ENCODE measurements at regions not wholly inside any gene's neighbourhood (a gene's known extent, or its start where the extent isn't known, plus 50 kb on each side); places are given as distances from the start of the nearest gene placed in this dataset.

DNA sequence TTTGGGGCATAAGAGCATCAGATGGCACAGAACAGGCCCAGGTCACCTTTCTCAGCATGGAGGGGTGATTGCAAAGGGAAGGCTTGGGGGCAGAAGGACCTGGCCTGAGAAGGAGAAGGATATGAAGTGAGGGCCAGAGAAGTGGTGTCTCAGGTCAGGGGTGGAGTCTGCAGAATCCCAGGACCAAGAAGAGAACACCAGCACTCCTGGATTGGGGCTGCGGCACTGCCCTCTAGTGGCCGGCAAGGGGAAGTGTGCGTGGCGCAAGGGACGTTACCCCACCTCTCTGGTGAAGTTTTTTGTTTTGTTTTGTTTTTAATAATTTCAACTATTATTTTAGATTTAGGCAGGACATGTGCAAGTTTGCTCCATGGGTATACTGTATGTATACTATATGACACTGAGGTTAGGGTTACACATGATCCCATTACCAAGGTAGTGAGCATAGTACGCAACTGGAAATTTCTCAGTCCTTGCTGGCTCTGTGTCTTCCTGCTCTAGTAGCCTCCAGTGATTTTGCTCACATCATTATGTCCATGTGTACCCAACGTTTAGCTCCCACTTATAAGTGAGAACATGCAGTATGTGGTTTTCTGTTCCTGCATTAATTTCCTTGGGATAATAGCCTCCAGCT, 1548.6 kb downstream of the EFNA5 start:
- DNase-seq = no peak
- H3K9me3 Mint-ChIP-seq = peaks cover 0 to 19% (median 11%) of the 10 kb centered on the region in 8 donors

GRCh38 chr5:106116682-106117081, 1554.1 kb downstream of the EFNA5 start:
- Mint-ChIP-seq H3K4me1 (no peaks in the 10 kb centered on the region), H3K4me3 (no peak overlapping the region)

More for the DNA sequence above, 1548.6 kb downstream of the EFNA5 start:
- ChIA-PET POLR2A (ENCODE audit: partially characterized antibody) (no interaction called here), CTCF (ENCODE audit: partially characterized antibody) (no interaction called here)
- H3K27ac ChIP-seq (ENCODE audit: low read depth, low read length) = no peak overlapping the region
- H3K4me1 ChIP-seq (ENCODE audit: insufficient read depth, low read length) = no peaks in the 10 kb centered on the region
- H3K4me3 Mint-ChIP-seq = no peak overlapping the region
- no peaks in the 10 kb centered on the region for H3K27me3 ChIP-seq (ENCODE audit: insufficient read depth, low read length)
- no peaks in the 10 kb centered on the region for H3K4me1 Mint-ChIP-seq
- H3K4me3 ChIP-seq (ENCODE audit: low read length in 2 of 2) = no peak overlapping the region
- H3K27me3 Mint-ChIP-seq = no peaks in the 10 kb centered on the region
- H3K36me3 Mint-ChIP-seq = no peaks in the 10 kb centered on the region
- H3K27ac Mint-ChIP-seq = no peak overlapping the region
- intact Hi-C loops (cut with micrococcal nuclease) = no loop called here
- H3K36me3 ChIP-seq (ENCODE audit: insufficient read depth, low read length) = no peaks in the 10 kb centered on the region
- no peaks in the 10 kb centered on the region for H3K9me3 ChIP-seq (ENCODE audit: control insufficient read depth in 1 of 2, low read length in 2 of 2)

GRCh38 chr5:106113922-106114321, 1556.8 kb downstream of the EFNA5 start:
- Histone ChIP-seq H3K27ac (ENCODE audit: low read depth, low read length) (no peak overlapping the region), H3K4me3 (ENCODE audit: low read length in 2 of 2) (no peak overlapping the region), H3K27me3 (ENCODE audit: insufficient read depth, low read length) (no peaks in the 10 kb centered on the region), H3K36me3 (ENCODE audit: insufficient read depth, low read length) (no peaks in the 10 kb centered on the region), H3K4me1 (ENCODE audit: insufficient read depth, low read length) (no peaks in the 10 kb centered on the region), H3K9me3 (ENCODE audit: control insufficient read depth in 1 of 2, low read length in 2 of 2) (no peaks in the 10 kb centered on the region)
- intact Hi-C loops (cut with micrococcal nuclease) = no loop called here
- Mint-ChIP-seq H3K9me3 (peaks cover 4 to 21% (median 8%) of the 10 kb centered on the region in 8 donors), H3K36me3 (no peaks in the 10 kb centered on the region), H3K27me3 (no peaks in the 10 kb centered on the region), H3K4me1 (no peaks in the 10 kb centered on the region), H3K27ac (no peak overlapping the region), H3K4me3 (no peak overlapping the region)
- no peak for DNase-seq
- POLR2A ChIA-PET (ENCODE audit: partially characterized antibody) = no interaction called here
- CTCF ChIA-PET (ENCODE audit: partially characterized antibody) = no interaction called here

More at GRCh38 chr5:106116682-106117081, 1554.1 kb downstream of the EFNA5 start:
- Histone ChIP-seq H3K4me3 (ENCODE audit: low read length in 2 of 2) (no peak overlapping the region), H3K27ac (ENCODE audit: low read depth, low read length) (no peak overlapping the region), H3K4me1 (ENCODE audit: insufficient read depth, low read length) (no peaks in the 10 kb centered on the region), H3K36me3 (ENCODE audit: insufficient read depth, low read length) (no peaks in the 10 kb centered on the region), H3K9me3 (ENCODE audit: control insufficient read depth in 1 of 2, low read length in 2 of 2) (no peaks in the 10 kb centered on the region), H3K27me3 (ENCODE audit: insufficient read depth, low read length) (no peaks in the 10 kb centered on the region)
- no peak for DNase-seq
- no peaks in the 10 kb centered on the region for H3K36me3 Mint-ChIP-seq
- H3K9me3 Mint-ChIP-seq = peaks cover 4 to 29% (median 13%) of the 10 kb centered on the region in 8 donors
- ChIA-PET CTCF (ENCODE audit: partially characterized antibody) (no interaction called here), POLR2A (ENCODE audit: partially characterized antibody) (no interaction called here)
- intact Hi-C loops (cut with micrococcal nuclease) = no loop called here
- H3K27me3 Mint-ChIP-seq = no peaks in the 10 kb centered on the region
- no peak overlapping the region for H3K27ac Mint-ChIP-seq

DNA sequence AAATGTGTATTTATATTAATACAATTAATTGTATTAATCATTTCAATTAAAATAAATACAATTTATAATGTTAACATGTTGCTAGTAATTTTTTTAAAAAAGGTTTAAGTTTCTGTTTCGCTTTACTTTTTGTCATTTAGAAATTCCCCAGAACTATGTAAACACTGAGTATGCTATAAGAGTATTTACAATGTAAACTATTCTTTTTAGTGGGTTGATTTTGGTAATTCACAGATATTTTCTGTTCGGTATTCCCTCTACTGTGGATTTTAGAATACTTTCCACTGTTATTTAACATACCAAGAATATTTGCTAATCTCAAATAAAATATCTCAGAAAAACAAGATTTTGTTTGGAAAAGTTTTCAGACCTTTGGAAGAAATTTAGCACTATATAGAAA, 1564.4 kb downstream of the EFNA5 start:
- ChIA-PET CTCF (ENCODE audit: partially characterized antibody) (no interaction called here), POLR2A (ENCODE audit: partially characterized antibody) (no interaction called here)
- Histone ChIP-seq H3K4me3 (ENCODE audit: low read length in 2 of 2) (no peak overlapping the region), H3K27me3 (ENCODE audit: insufficient read depth, low read length) (no peaks in the 10 kb centered on the region), H3K4me1 (ENCODE audit: insufficient read depth, low read length) (no peaks in the 10 kb centered on the region), H3K9me3 (ENCODE audit: control insufficient read depth in 1 of 2, low read length in 2 of 2) (no peaks in the 10 kb centered on the region), H3K36me3 (ENCODE audit: insufficient read depth, low read length) (no peaks in the 10 kb centered on the region), H3K27ac (ENCODE audit: low read depth, low read length) (no peak overlapping the region)
- no peak overlapping the region for H3K4me3 Mint-ChIP-seq
- no peaks in the 10 kb centered on the region for H3K27me3 Mint-ChIP-seq
- no peaks in the 10 kb centered on the region for H3K4me1 Mint-ChIP-seq
- H3K27ac Mint-ChIP-seq = no peak overlapping the region
- no peak for DNase-seq
- intact Hi-C loops (cut with micrococcal nuclease) = no loop called here
- peaks cover 0 to 7% (median 3%) of the 10 kb centered on the region in 8 donors for H3K9me3 Mint-ChIP-seq
- H3K36me3 Mint-ChIP-seq = no peaks in the 10 kb centered on the region

- ChIA-PET CTCF (ENCODE audit: partially characterized antibody) (no interaction called here), POLR2A (ENCODE audit: partially characterized antibody) (no interaction called here)
- Mint-ChIP-seq H3K36me3 (no peaks in the 10 kb centered on the region), H3K9me3 (peaks cover 5 to 19% (median 8%) of the 10 kb centered on the region in 8 donors), H3K4me1 (no peaks in the 10 kb centered on the region), H3K27me3 (no peaks in the 10 kb centered on the region), H3K4me3 (no peak overlapping the region), H3K27ac (no peak overlapping the region)
- intact Hi-C loops (cut with micrococcal nuclease) = no loop called here
- Histone ChIP-seq H3K9me3 (ENCODE audit: control insufficient read depth in 1 of 2, low read length in 2 of 2) (no peaks in the 10 kb centered on the region), H3K36me3 (ENCODE audit: insufficient read depth, low read length) (no peaks in the 10 kb centered on the region), H3K4me3 (ENCODE audit: low read length in 2 of 2) (no peak overlapping the region), H3K4me1 (ENCODE audit: insufficient read depth, low read length) (no peaks in the 10 kb centered on the region), H3K27me3 (ENCODE audit: insufficient read depth, low read length) (no peaks in the 10 kb centered on the region), H3K27ac (ENCODE audit: low read depth, low read length) (no peak overlapping the region)
- DNase-seq = no peak
Measured at GRCh38 chr5:106097340-106097739, 1573.4 kb downstream of the EFNA5 start.

DNA sequence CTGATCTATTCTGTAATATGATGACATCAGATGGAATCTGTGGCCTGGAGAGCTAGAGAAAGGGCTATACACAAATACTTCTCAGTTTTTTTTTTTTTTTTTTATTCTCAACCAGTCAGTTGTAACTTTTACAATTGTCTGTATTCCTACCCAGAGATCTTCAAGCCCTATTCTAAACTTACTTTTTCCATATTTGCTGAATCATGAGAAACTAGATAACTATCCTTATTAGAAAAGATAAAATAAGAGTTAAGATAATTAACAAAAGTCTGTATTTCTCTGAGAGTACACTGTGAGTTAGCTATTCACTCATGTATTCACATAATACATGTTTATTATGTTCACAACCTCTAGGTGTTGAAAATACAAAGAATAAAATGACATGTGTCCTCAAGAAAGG, 1575.9 kb downstream of the EFNA5 start:
- Histone ChIP-seq H3K36me3 (ENCODE audit: insufficient read depth, low read length) (no peaks in the 10 kb centered on the region), H3K9me3 (ENCODE audit: control insufficient read depth in 1 of 2, low read length in 2 of 2) (no peaks in the 10 kb centered on the region), H3K27ac (ENCODE audit: low read depth, low read length) (no peak overlapping the region), H3K27me3 (ENCODE audit: insufficient read depth, low read length) (no peaks in the 10 kb centered on the region), H3K4me3 (ENCODE audit: low read length in 2 of 2) (no peak overlapping the region), H3K4me1 (ENCODE audit: insufficient read depth, low read length) (no peaks in the 10 kb centered on the region)
- Mint-ChIP-seq H3K36me3 (no peaks in the 10 kb centered on the region), H3K4me1 (no peaks in the 10 kb centered on the region), H3K4me3 (no peak overlapping the region), H3K9me3 (peaks cover 0 to 17% (median 6%) of the 10 kb centered on the region in 8 donors), H3K27ac (no peak overlapping the region), H3K27me3 (no peaks in the 10 kb centered on the region)
- ChIA-PET POLR2A (ENCODE audit: partially characterized antibody) (no interaction called here), CTCF (ENCODE audit: partially characterized antibody) (no interaction called here)
- no peak for DNase-seq
- intact Hi-C loops (cut with micrococcal nuclease) = no loop called here

GRCh38 chr5:106094204-106094607, 1576.5 kb downstream of the EFNA5 start:
- POLR2A ChIA-PET (ENCODE audit: partially characterized antibody) = no interaction called here
- Mint-ChIP-seq H3K27me3 (no peaks in the 10 kb centered on the region), H3K9me3 (peaks cover 0 to 17% (median 5%) of the 10 kb centered on the region in 8 donors), H3K4me1 (no peaks in the 10 kb centered on the region), H3K27ac (no peak overlapping the region), H3K36me3 (no peaks in the 10 kb centered on the region), H3K4me3 (no peak overlapping the region)
- CTCF ChIA-PET (ENCODE audit: partially characterized antibody) = no interaction called here
- intact Hi-C loops (cut with micrococcal nuclease) = no loop called here
- H3K4me1 ChIP-seq (ENCODE audit: insufficient read depth, low read length) = no peaks in the 10 kb centered on the region
- H3K4me3 ChIP-seq (ENCODE audit: low read length in 2 of 2) = no peak overlapping the region
- H3K27ac ChIP-seq (ENCODE audit: low read depth, low read length) = no peak overlapping the region
- no peaks in the 10 kb centered on the region for H3K9me3 ChIP-seq (ENCODE audit: control insufficient read depth in 1 of 2, low read length in 2 of 2)
- H3K27me3 ChIP-seq (ENCODE audit: insufficient read depth, low read length) = no peaks in the 10 kb centered on the region
- no peak for DNase-seq
- H3K36me3 ChIP-seq (ENCODE audit: insufficient read depth, low read length) = no peaks in the 10 kb centered on the region

DNA sequence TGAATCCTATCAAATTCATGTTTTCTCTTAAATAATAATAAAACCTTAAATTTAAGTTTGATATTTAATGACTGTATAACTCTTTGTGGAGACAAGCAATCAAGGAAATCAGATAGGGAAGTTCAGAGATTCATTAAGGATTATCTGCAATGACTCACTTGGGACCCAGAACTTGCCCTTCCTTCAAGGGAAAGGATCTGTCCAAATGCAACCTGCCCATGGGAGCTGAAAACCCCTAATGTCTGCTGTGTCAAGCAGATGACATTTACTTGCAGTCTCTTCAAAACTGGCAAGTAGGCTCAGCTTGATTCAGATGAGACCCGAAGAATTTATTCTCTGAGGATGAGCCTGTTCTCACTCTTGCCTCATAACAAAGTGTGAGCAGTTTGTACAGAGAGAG, 1577.6 kb downstream of the EFNA5 start:
- no peaks in the 10 kb centered on the region for H3K27me3 ChIP-seq (ENCODE audit: insufficient read depth, low read length)
- H3K27ac ChIP-seq (ENCODE audit: low read depth, low read length) = no peak overlapping the region
- no peaks in the 10 kb centered on the region for H3K9me3 ChIP-seq (ENCODE audit: control insufficient read depth in 1 of 2, low read length in 2 of 2)
- ChIA-PET POLR2A (ENCODE audit: partially characterized antibody) (no interaction called here), CTCF (ENCODE audit: partially characterized antibody) (no interaction called here)
- no peaks in the 10 kb centered on the region for H3K36me3 ChIP-seq (ENCODE audit: insufficient read depth, low read length)
- Mint-ChIP-seq H3K4me3 (no peak overlapping the region), H3K27ac (no peak overlapping the region), H3K4me1 (no peaks in the 10 kb centered on the region), H3K9me3 (peaks cover 0 to 17% (median 5%) of the 10 kb centered on the region in 8 donors), H3K27me3 (no peaks in the 10 kb centered on the region), H3K36me3 (no peaks in the 10 kb centered on the region)
- no peak overlapping the region for H3K4me3 ChIP-seq (ENCODE audit: low read length in 2 of 2)
- H3K4me1 ChIP-seq (ENCODE audit: insufficient read depth, low read length) = no peaks in the 10 kb centered on the region
- intact Hi-C loops (cut with micrococcal nuclease) = no loop called here
- no peak for DNase-seq
